ENCODE measurements at regions not wholly inside any gene's neighbourhood (a gene's known extent, or its start where the extent isn't known, plus 50 kb on each side); places are given as distances from the start of the nearest gene placed in this dataset.
A peak's percentile ranks its signal among the peaks of the same experiment; 100 is the strongest.

DNA sequence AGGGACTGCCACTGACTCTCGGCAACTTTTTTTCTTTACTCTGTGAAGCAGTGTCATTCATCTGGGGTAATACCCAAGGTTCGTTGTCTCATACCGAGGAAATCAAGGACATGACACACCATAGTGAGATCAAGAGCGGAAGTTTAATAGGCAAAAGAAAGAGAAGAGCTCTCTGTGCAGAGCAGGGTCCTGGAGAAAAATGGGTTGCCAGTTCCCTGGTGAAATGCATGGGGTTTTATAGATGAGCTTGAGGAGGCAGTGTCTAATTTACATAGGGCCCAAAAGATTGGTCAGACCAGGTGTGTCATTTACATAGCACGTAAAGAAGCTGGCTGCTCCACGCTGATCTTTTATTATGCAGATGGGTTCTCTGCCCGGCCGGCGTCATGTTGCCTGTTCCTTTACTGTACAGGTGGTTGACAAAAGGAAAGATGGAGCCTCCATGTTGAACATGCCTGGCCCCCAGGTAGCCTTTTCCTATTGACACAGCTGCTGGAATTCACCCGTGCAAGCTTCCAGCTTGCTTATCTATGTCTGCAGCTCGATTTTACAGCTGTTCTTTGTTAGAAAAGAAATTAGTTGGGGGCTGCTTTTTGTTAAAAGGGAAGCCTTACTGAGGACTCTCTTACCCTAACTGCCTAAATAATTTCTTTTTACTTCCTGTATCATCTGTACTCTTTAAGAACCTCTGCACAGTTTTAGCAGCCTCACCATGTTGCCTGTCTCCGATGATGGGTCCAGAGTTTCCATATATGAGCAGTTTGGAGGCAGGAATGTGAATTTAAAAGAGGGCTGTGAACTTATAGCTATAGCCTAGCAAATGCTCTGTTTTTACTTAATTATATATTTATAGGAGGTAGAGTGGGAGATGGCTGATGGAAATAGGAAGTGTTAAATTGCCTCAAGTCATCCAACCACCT is 98.0 kb upstream of the DIAPH3 start:
- Histone ChIP-seq H2BK120ac (ENCODE audit: low read depth, low read length) (no peak overlapping the region), H3K79me2 (ENCODE audit: control insufficient read depth, insufficient read depth, low read length) (no peaks in the 10 kb centered on the region), H3K4ac (ENCODE audit: low read depth, low read length) (no peak overlapping the region), H3K4me3 (ENCODE audit: low read length) (no peak overlapping the region), H3K36me3 (ENCODE audit: control insufficient read depth, insufficient read depth, low read length) (no peaks in the 10 kb centered on the region), H3K23ac (ENCODE audit: low read length) (no peak overlapping the region), H3K56ac (ENCODE audit: low read length) (no peak overlapping the region), H4K5ac (ENCODE audit: low read length) (no peak overlapping the region), H2BK15ac (replicated peaks; ENCODE audit: low read depth) (no peak overlapping the region), H3K4me2 (ENCODE audit: low read length) (no peak overlapping the region), H3K79me1 (ENCODE audit: low read length) (no peaks in the 10 kb centered on the region), H4K8ac (ENCODE audit: low read depth, low read length) (no peak overlapping the region), H3K4me1 (ENCODE audit: control insufficient read depth, low read depth, low read length) (no peaks in the 10 kb centered on the region), H2AK5ac (ENCODE audit: low read length) (no peak overlapping the region), H3K27ac (ENCODE audit: low read depth, low read length) (no peak overlapping the region), H2BK5ac (ENCODE audit: low read length) (no peak overlapping the region), H3K9ac (ENCODE audit: low read length) (no peak overlapping the region), H3K27me3 (ENCODE audit: insufficient read depth, low read length, poor library complexity) (no peaks in the 10 kb centered on the region), H3K18ac (ENCODE audit: low read length) (peak overlapping the region; percentile 39)
- no peak for DNase-seq
- no CpG with 5 or more reads among the region's 12 CpGs for WGBS (ENCODE audit: extremely low coverage, insufficient coverage, low lambda C conversion rate)

DNA sequence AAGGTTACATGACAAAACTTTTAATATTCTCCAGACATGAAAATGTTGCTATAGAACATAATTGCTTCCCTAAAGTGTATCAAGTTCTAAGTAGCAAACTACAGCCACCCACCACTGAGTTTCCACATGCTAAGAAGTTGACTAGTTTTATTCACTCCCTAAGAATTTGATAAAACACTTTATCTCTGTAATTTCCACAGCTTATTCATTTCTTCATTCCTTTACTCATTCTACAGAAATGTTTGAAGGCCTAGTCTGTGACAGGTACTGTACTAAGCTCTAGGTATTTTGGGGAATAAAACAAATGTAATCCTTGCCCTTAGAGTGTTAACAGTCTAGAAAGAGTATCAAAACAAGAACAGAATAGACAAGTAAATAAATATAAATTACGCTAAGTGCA is 101.8 kb upstream of the DIAPH3 start:
- H3K27ac ChIP-seq (ENCODE audit: low read depth, low read length) = no peak overlapping the region
- no peak overlapping the region for H2AK5ac ChIP-seq (ENCODE audit: low read length)
- H2BK15ac ChIP-seq (replicated peaks; ENCODE audit: low read depth) = no peak overlapping the region
- no peak overlapping the region for H3K4me2 ChIP-seq (ENCODE audit: low read length)
- H2BK5ac ChIP-seq (ENCODE audit: low read length) = no peak overlapping the region
- H3K36me3 ChIP-seq (ENCODE audit: control insufficient read depth, insufficient read depth, low read length) = no peaks in the 10 kb centered on the region
- no peaks in the 10 kb centered on the region for H3K79me1 ChIP-seq (ENCODE audit: low read length)
- WGBS (ENCODE audit: extremely low coverage, insufficient coverage, low lambda C conversion rate) = no CpG with 5 or more reads among the region's 1 CpG
- H4K5ac ChIP-seq (ENCODE audit: low read length) = no peak overlapping the region
- no peak overlapping the region for H3K56ac ChIP-seq (ENCODE audit: low read length)
- no peak overlapping the region for H3K4ac ChIP-seq (ENCODE audit: low read depth, low read length)
- H3K9ac ChIP-seq (ENCODE audit: low read length) = no peak overlapping the region
- H3K79me2 ChIP-seq (ENCODE audit: control insufficient read depth, insufficient read depth, low read length) = no peaks in the 10 kb centered on the region
- no peak overlapping the region for H3K23ac ChIP-seq (ENCODE audit: low read length)
- no peak overlapping the region for H3K18ac ChIP-seq (ENCODE audit: low read length)
- no peak overlapping the region for H3K4me3 ChIP-seq (ENCODE audit: low read length)
- H3K4me1 ChIP-seq (ENCODE audit: control insufficient read depth, low read depth, low read length) = peaks cover 5% of the 10 kb centered on the region
- no peak overlapping the region for H2BK120ac ChIP-seq (ENCODE audit: low read depth, low read length)
- no peak for DNase-seq
- H4K8ac ChIP-seq (ENCODE audit: low read depth, low read length) = no peak overlapping the region
- no peaks in the 10 kb centered on the region for H3K27me3 ChIP-seq (ENCODE audit: insufficient read depth, low read length, poor library complexity)

DNA sequence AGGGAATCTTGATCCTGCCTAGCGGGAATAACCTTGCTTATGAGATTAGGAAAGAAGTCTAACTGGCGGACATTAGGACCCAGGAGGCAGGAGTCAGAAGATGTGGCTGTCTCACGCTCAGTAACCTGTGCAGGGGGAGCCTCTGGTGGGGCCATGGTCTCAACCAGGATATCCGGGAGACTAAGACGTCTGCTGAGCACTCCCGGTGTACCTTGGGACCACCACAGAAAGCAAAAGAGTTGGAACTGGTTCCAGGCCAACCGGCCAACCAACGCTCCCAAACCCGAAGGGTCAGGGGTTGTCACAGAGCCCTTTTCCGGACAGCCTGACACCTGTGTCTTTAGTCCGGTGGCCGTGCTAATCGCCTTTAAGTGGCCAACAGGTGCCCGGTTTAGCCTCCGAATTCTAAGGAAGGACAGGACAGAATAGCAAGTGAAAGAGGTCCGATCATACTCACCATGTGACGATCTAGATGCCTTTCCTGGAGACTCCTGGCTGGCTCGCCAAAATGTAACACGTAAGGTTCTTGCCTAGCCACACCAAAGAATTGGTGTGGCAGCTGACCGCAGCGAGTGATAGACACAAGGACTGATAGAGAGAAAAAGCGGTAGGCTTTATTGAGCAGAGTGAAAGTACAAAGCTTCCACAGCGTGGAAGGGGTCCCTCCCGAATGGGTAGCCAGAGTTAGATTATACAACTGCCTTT is 103.9 kb upstream of the DIAPH3 start:
- DNase-seq = peak; percentile 78
- Histone ChIP-seq H3K4me1 (ENCODE audit: control insufficient read depth, low read depth, low read length) (peaks cover 8% of the 10 kb centered on the region), H2BK120ac (ENCODE audit: low read depth, low read length) (no peak overlapping the region), H3K4me3 (ENCODE audit: low read length) (peak overlapping the region; percentile 57), H2BK5ac (ENCODE audit: low read length) (no peak overlapping the region), H3K56ac (ENCODE audit: low read length) (peak overlapping the region; percentile 62), H3K9ac (ENCODE audit: low read length) (peak overlapping the region; percentile 40), H3K79me2 (ENCODE audit: control insufficient read depth, insufficient read depth, low read length) (no peaks in the 10 kb centered on the region), H3K79me1 (ENCODE audit: low read length) (no peaks in the 10 kb centered on the region), H3K27ac (ENCODE audit: low read depth, low read length) (no peak overlapping the region), H3K4me2 (ENCODE audit: low read length) (peak overlapping the region; percentile 58), H4K5ac (ENCODE audit: low read length) (no peak overlapping the region), H2AK5ac (ENCODE audit: low read length) (no peak overlapping the region), H3K4ac (ENCODE audit: low read depth, low read length) (no peak overlapping the region), H3K18ac (ENCODE audit: low read length) (peak overlapping the region; percentile 31), H3K23ac (ENCODE audit: low read length) (no peak overlapping the region), H3K36me3 (ENCODE audit: control insufficient read depth, insufficient read depth, low read length) (no peaks in the 10 kb centered on the region), H2BK15ac (replicated peaks; ENCODE audit: low read depth) (no peak overlapping the region), H3K27me3 (ENCODE audit: insufficient read depth, low read length, poor library complexity) (no peaks in the 10 kb centered on the region), H4K8ac (ENCODE audit: low read depth, low read length) (no peak overlapping the region)
- WGBS (ENCODE audit: extremely low coverage, insufficient coverage, low lambda C conversion rate) = no CpG with 5 or more reads among the region's 24 CpGs

DNA sequence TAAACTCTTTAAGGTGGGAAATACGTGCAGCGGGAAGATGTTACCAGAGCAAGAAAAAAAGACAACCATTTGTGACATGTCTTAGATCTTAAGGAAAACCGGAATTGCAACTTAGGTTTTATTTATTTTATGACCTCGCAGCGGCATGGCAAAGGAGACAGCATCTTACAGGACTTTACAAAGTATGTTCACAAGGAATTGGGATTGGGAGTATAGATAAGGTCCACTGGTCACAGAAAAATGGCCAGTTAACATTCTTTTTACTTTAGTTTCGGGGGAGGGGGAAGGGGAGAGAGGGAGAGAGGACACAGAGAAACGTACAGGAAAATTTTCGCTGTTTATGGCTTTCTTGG is 104.5 kb upstream of the DIAPH3 start:
- no peak for DNase-seq

DNA sequence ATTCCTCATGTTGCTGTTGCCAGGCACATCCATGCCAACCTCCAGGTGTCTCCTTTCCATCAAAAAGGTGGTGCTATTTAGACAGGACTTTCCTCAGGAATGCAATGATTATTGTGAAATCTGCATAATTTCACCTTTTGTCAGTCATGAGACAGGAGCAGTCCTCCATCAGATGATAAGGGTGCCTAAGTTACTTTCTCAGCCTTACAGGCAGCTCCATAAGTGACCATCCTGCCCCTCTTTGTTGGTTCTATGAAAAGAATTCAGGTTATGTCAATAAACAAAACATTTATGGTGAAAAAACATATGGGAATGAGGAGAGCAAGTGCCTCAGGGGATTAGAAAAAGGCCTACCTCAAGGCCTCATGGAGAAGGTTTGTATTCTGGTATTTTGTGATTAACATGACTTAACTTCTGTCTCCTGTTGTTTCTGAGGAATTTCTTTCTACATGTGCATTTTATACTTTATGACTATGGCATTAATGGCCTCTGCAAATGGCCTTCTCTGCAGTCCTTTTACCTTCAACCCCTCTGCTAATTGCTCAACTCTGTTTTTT is 110.3 kb upstream of the DIAPH3 start:
- no peak overlapping the region for H3K9ac ChIP-seq (ENCODE audit: low read length)
- no peak overlapping the region for H2BK15ac ChIP-seq (replicated peaks; ENCODE audit: low read depth)
- no peak overlapping the region for H2AK5ac ChIP-seq (ENCODE audit: low read length)
- no peaks in the 10 kb centered on the region for H3K79me2 ChIP-seq (ENCODE audit: control insufficient read depth, insufficient read depth, low read length)
- H3K4ac ChIP-seq (ENCODE audit: low read depth, low read length) = no peak overlapping the region
- no peak overlapping the region for H3K56ac ChIP-seq (ENCODE audit: low read length)
- H3K4me3 ChIP-seq (ENCODE audit: low read length) = no peak overlapping the region
- H3K79me1 ChIP-seq (ENCODE audit: low read length) = no peaks in the 10 kb centered on the region
- H4K8ac ChIP-seq (ENCODE audit: low read depth, low read length) = no peak overlapping the region
- H3K27me3 ChIP-seq (ENCODE audit: insufficient read depth, low read length, poor library complexity) = no peaks in the 10 kb centered on the region
- H3K23ac ChIP-seq (ENCODE audit: low read length) = no peak overlapping the region
- DNase-seq = no peak
- H3K18ac ChIP-seq (ENCODE audit: low read length) = no peak overlapping the region
- H4K5ac ChIP-seq (ENCODE audit: low read length) = no peak overlapping the region
- no peaks in the 10 kb centered on the region for H3K36me3 ChIP-seq (ENCODE audit: control insufficient read depth, insufficient read depth, low read length)
- H2BK5ac ChIP-seq (ENCODE audit: low read length) = no peak overlapping the region
- no peak overlapping the region for H2BK120ac ChIP-seq (ENCODE audit: low read depth, low read length)
- H3K4me2 ChIP-seq (ENCODE audit: low read length) = no peak overlapping the region
- H3K27ac ChIP-seq (ENCODE audit: low read depth, low read length) = no peak overlapping the region
- H3K4me1 ChIP-seq (ENCODE audit: control insufficient read depth, low read depth, low read length) = peaks cover 5% of the 10 kb centered on the region

More for the DNA sequence above, 104.5 kb upstream of the DIAPH3 start:
- Histone ChIP-seq H3K36me3 (ENCODE audit: control insufficient read depth, insufficient read depth, low read length) (no peaks in the 10 kb centered on the region), H3K27me3 (ENCODE audit: insufficient read depth, low read length, poor library complexity) (no peaks in the 10 kb centered on the region), H2BK120ac (ENCODE audit: low read depth, low read length) (no peak overlapping the region), H4K8ac (ENCODE audit: low read depth, low read length) (no peak overlapping the region), H3K56ac (ENCODE audit: low read length) (peak overlapping the region; percentile 62), H3K18ac (ENCODE audit: low read length) (no peak overlapping the region), H3K79me1 (ENCODE audit: low read length) (no peaks in the 10 kb centered on the region), H4K5ac (ENCODE audit: low read length) (no peak overlapping the region), H3K4ac (ENCODE audit: low read depth, low read length) (no peak overlapping the region), H3K9ac (ENCODE audit: low read length) (peak overlapping the region; percentile 40), H3K23ac (ENCODE audit: low read length) (no peak overlapping the region), H2BK5ac (ENCODE audit: low read length) (no peak overlapping the region), H3K4me1 (ENCODE audit: control insufficient read depth, low read depth, low read length) (peaks cover 8% of the 10 kb centered on the region), H3K79me2 (ENCODE audit: control insufficient read depth, insufficient read depth, low read length) (no peaks in the 10 kb centered on the region), H3K4me3 (ENCODE audit: low read length) (peak overlapping the region; percentile 57), H2AK5ac (ENCODE audit: low read length) (no peak overlapping the region), H3K4me2 (ENCODE audit: low read length) (peak overlapping the region; percentile 58), H2BK15ac (replicated peaks; ENCODE audit: low read depth) (no peak overlapping the region), H3K27ac (ENCODE audit: low read depth, low read length) (no peak overlapping the region)
- no CpG with 5 or more reads among the region's 8 CpGs for WGBS (ENCODE audit: extremely low coverage, insufficient coverage, low lambda C conversion rate)

All from mesendoderm (in vitro differentiated cells).